GM12892 (cell line): ENCODE measurements at regions not wholly inside any gene's neighbourhood (a gene's known extent, or its start where the extent isn't known, plus 50 kb on each side); places are given as distances from the start of the nearest gene placed in this dataset.

Source experiments
- POLR2A ChIP-seq: IDR thresholded peaks from 2 replicates; pipeline ENCODE4 v1.6.1; 2011; ENCODE audit warnings: low read depth, low read length, control low read depth
- POLR2AphosphoS5 ChIP-seq: IDR thresholded peaks from 2 replicates; pipeline ENCODE4 v1.6.1; 2011; ENCODE audit warnings: low read depth, low read length, control low read depth
- TAF1 ChIP-seq: IDR thresholded peaks from 2 replicates; pipeline ENCODE4 v1.6.1; 2011; ENCODE audit warnings: low read depth, mild to moderate bottlenecking, control low read depth, low read length, borderline replicate concordance

- TF ChIP-seq POLR2A (no peak), POLR2AphosphoS5 (no peak), TAF1 (no peak)
These were observed 1315.4 kb upstream of the NRXN1 start for GRCh38 chr2:52347292-52347691.
